GM10266 (cell line): ENCODE measurements at regions not wholly inside any gene's neighbourhood (a gene's known extent, or its start where the extent isn't known, plus 50 kb on each side); places are given as distances from the start of the nearest gene placed in this dataset.

Experiments
- DNase-seq: peaks from one replicate; pipeline ENCODE4 v3.0.0; 2012; ENCODE audit errors: extremely low spot score
- CTCF ChIP-seq: IDR thresholded peaks from 2 replicates; pipeline ENCODE4 v1.5.1; 2012; ENCODE audit warnings: mild to moderate bottlenecking, low read depth; ENCODE audit not compliant: control insufficient read depth, insufficient read depth; ENCODE audit errors: missing control alignments

GRCh38 chr20:19077370-19078220 lies 134.8 kb upstream of the SLC24A3 start:
- no peak for DNase-seq
- no peak for TF ChIP-seq CTCF

GRCh38 chr20:19078448-19079373 lies 133.7 kb upstream of the SLC24A3 start:
- DNase-seq, result no peak
- no peak for TF ChIP-seq CTCF

GRCh38 chr20:19079536-19080299 lies 132.7 kb upstream of the SLC24A3 start:
- no peak for DNase-seq
- TF ChIP-seq CTCF, result no peak

GRCh38 chr20:19081937-19082336 lies 130.5 kb upstream of the SLC24A3 start:
- no peak for TF ChIP-seq CTCF
- no peak for DNase-seq

- DNase-seq, result no peak
- no peak for TF ChIP-seq CTCF
These were observed 129.3 kb upstream of the SLC24A3 start for GRCh38 chr20:19083136-19083621.

GRCh38 chr20:19090332-19090731 lies 122.1 kb upstream of the SLC24A3 start:
- TF ChIP-seq CTCF, result no peak
- DNase-seq, result no peak
